ENCODE measurements at regions not wholly inside any gene's neighbourhood (a gene's known extent, or its start where the extent isn't known, plus 50 kb on each side); places are given as distances from the start of the nearest gene placed in this dataset.

GRCh38 chr9:81150016-81150625, 539.2 kb downstream of the TLE1 start:
- TF ChIP-seq EZH2phosphoT487 (conservative IDR thresholded peaks at IDR 0.05; ENCODE audit: low read length) = no peak
- no peak for TF ChIP-seq CTCF (IDR thresholded peaks at IDR 0.05; ENCODE audit: insufficient read depth, low read length, poor library complexity, severe bottlenecking)
- no peak overlapping the region for H2AFZ ChIP-seq (ENCODE audit: low read depth, low read length, severe bottlenecking)
- H3K4me3 ChIP-seq (ENCODE audit: insufficient read depth, low read length, poor library complexity, severe bottlenecking) = no peak overlapping the region
- H3K27ac ChIP-seq (ENCODE audit: low read depth, low read length) = no peak overlapping the region
- H3K9me3 ChIP-seq (ENCODE audit: insufficient read depth, low read length) = no peaks in the 10 kb centered on the region; the same call in 1 of the 2 replicates
- H3K9ac ChIP-seq (ENCODE audit: low read length) = no peak overlapping the region
- no peaks in the 10 kb centered on the region for H3K36me3 ChIP-seq (ENCODE audit: low read length)
- H3K27me3 ChIP-seq (ENCODE audit: low read length) = no peaks in the 10 kb centered on the region
- H4K20me1 ChIP-seq (ENCODE audit: low read depth, low read length) = no peaks in the 10 kb centered on the region
- H3F3A ChIP-seq (ENCODE audit: insufficient read depth) = no peaks in the 10 kb centered on the region
- no peaks in the 10 kb centered on the region for H3K9me2 ChIP-seq (replicated peaks; ENCODE audit: insufficient read depth, low read length)
- H3K79me2 ChIP-seq (ENCODE audit: insufficient read depth, low read length) = no peaks in the 10 kb centered on the region
- H3K4me2 ChIP-seq (ENCODE audit: low read depth, low read length, poor library complexity, severe bottlenecking) = no peak overlapping the region

- H3F3A ChIP-seq (ENCODE audit: insufficient read depth) = no peaks in the 10 kb centered on the region
- H4K20me1 ChIP-seq (ENCODE audit: low read depth, low read length) = no peaks in the 10 kb centered on the region
- H3K9ac ChIP-seq (ENCODE audit: low read length) = no peak overlapping the region
- no peak overlapping the region for H3K4me2 ChIP-seq (ENCODE audit: low read depth, low read length, poor library complexity, severe bottlenecking)
- H3K9me2 ChIP-seq (replicated peaks; ENCODE audit: insufficient read depth, low read length) = no peaks in the 10 kb centered on the region; the same call in 1 of the 2 replicates
- H3K27me3 ChIP-seq (ENCODE audit: low read length) = no peaks in the 10 kb centered on the region
- TF ChIP-seq EZH2phosphoT487 (conservative IDR thresholded peaks at IDR 0.05; ENCODE audit: low read length) = no peak
- no peak for TF ChIP-seq CTCF (IDR thresholded peaks at IDR 0.05; ENCODE audit: insufficient read depth, low read length, poor library complexity, severe bottlenecking)
- no peaks in the 10 kb centered on the region for H3K79me2 ChIP-seq (ENCODE audit: insufficient read depth, low read length)
- H3K27ac ChIP-seq (ENCODE audit: low read depth, low read length) = no peak overlapping the region
- H3K9me3 ChIP-seq (ENCODE audit: insufficient read depth, low read length) = no peaks in the 10 kb centered on the region; the same call in 1 of the 2 replicates
- H3K36me3 ChIP-seq (ENCODE audit: low read length) = no peaks in the 10 kb centered on the region
- H2AFZ ChIP-seq (ENCODE audit: low read depth, low read length, severe bottlenecking) = no peak overlapping the region
- no peak overlapping the region for H3K4me3 ChIP-seq (ENCODE audit: insufficient read depth, low read length, poor library complexity, severe bottlenecking)
Measured at GRCh38 chr9:81146684-81147337, 542.5 kb downstream of the TLE1 start.

GRCh38 chr9:81146241-81146640, 543.1 kb downstream of the TLE1 start:
- Histone ChIP-seq H3K4me3 (ENCODE audit: insufficient read depth, low read length, poor library complexity, severe bottlenecking) (no peak overlapping the region), H3K36me3 (ENCODE audit: low read length) (no peaks in the 10 kb centered on the region), H4K20me1 (ENCODE audit: low read depth, low read length) (no peaks in the 10 kb centered on the region), H3K9me2 (replicated peaks; ENCODE audit: insufficient read depth, low read length) (no peaks in the 10 kb centered on the region; the same call in 1 of the 2 replicates), H3K27me3 (ENCODE audit: low read length) (no peaks in the 10 kb centered on the region), H3K4me2 (ENCODE audit: low read depth, low read length, poor library complexity, severe bottlenecking) (no peak overlapping the region), H3K9me3 (ENCODE audit: insufficient read depth, low read length) (no peaks in the 10 kb centered on the region; the same call in 1 of the 2 replicates), H2AFZ (ENCODE audit: low read depth, low read length, severe bottlenecking) (no peak overlapping the region), H3K27ac (ENCODE audit: low read depth, low read length) (no peak overlapping the region), H3F3A (ENCODE audit: insufficient read depth) (no peaks in the 10 kb centered on the region), H3K9ac (ENCODE audit: low read length) (no peak overlapping the region), H3K79me2 (ENCODE audit: insufficient read depth, low read length) (no peaks in the 10 kb centered on the region)
- TF ChIP-seq CTCF (IDR thresholded peaks at IDR 0.05; ENCODE audit: insufficient read depth, low read length, poor library complexity, severe bottlenecking) (no peak), EZH2phosphoT487 (conservative IDR thresholded peaks at IDR 0.05; ENCODE audit: low read length) (no peak)
